SJSA1 (cell line): ENCODE measurements at regions not wholly inside any gene's neighbourhood (a gene's known extent, or its start where the extent isn't known, plus 50 kb on each side); places are given as distances from the start of the nearest gene placed in this dataset.
"Not testable (repeated sequence)": the region's sequence is repeated elsewhere in the genome, so short reads cannot be mapped to it uniquely, and the experiment has no call there.

ENCODE experiments used
- DNase-seq, 2 experiments: peaks; one replicate each; pipeline ENCODE4 v3.0.0-alpha.2; 2015 to 2020; ENCODE audit warnings: low spot score in 2 of 2, low read depth in 1 of 2
- H3K27ac ChIP-seq: fragments of 250-450 bp; sonication (Bioruptor Pico); 2 replicates; pipeline ENCODE4 v1.5.1; 2020; ENCODE audit warnings: mild to moderate bottlenecking, moderate library complexity
- H3K27me3 ChIP-seq: fragments of 250-450 bp; sonication (Bioruptor Pico); replicated peaks from 2 replicates; pipeline ENCODE4 v1.5.1; 2020; ENCODE audit warnings: mild to moderate bottlenecking, moderate library complexity
- H3K36me3 ChIP-seq: fragments of 250-450 bp; sonication (Bioruptor Pico); 2 replicates; pipeline ENCODE4 v1.5.1; 2020; ENCODE audit warnings: mild to moderate bottlenecking
- H3K4me1 ChIP-seq: fragments of 250-450 bp; sonication (Bioruptor Pico); replicated peaks from 2 replicates; pipeline ENCODE4 v1.6.1; 2021; ENCODE audit warnings: mild to moderate bottlenecking
- H3K4me3 ChIP-seq: fragments of 250-450 bp; sonication (Bioruptor Pico); 2 replicates; pipeline ENCODE4 v1.5.1; 2020; ENCODE audit warnings: mild to moderate bottlenecking
- H3K9me3 ChIP-seq: fragments of 250-450 bp; sonication (Bioruptor Pico); replicated peaks from 2 replicates; pipeline ENCODE4 v1.5.1; 2020; ENCODE audit warnings: mild to moderate bottlenecking

DNA sequence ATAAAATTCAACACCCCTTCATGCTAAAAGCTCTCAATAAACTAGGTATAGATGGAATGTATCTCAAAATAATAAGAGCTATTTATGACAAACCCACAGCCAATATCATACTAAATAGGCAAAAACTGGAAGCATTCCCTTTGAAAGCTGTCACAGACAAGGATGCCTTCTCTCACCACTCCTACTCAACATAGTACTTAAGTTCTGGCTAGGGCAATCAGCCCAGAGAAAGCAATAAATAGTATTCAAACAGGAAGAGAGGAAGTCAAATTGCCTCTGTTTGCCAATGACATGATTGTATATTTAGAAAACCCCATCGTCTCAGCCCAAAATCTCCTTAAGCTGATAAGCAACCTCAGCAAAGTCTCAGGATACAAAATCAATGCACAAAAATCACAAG, 673.8 kb upstream of the IGFBP3 start:
- not testable (repeated sequence) for H3K4me3 ChIP-seq, DNase-seq, H3K36me3 ChIP-seq

DNA sequence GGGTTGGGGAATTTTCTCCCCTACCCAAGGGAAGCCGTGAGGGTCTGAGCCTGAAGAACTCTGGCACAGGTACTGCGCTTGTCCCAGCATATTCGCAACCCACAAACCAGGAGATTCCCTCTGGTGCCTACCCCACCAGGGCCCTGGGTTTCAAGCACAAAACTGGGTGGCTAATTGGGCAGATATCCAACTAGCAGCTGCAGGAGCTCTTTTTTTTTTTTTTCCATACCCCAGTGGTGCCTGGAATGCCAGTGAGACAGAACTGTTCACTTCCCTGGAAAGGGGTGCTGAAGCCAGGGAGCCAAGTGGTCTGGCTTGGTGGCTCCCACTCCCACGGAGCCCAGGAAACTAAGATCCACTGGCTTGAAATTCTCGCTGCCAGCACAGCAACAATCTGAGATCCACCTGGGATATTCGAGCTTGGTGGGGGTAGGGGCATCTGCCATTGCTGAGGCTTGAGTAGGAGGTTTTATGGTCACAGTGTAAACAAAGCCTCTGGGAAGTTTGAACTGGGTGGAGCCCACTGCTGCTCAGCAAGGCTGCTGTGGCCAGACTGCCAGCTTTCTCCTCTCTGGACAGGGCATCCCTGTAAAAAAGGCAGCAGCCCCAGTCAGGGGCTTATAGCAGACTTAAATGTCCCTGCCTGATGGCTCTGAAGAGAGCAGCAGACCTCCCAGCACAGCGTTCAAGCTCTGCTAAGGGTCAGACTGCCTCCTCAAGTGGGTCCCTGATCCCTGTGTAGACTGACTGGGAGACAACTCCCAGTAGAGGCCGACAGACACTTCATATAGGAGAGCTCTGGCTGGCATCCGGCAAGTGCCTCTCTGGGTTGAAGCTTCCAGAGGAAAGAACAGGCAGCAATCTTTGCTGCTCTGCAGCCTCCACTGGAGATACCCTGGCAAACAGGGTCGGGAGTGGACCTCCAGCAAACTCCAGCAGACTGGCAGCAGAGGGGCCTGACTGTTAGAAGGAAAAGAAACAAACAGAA, 670.1 kb upstream of the IGFBP3 start:
- H3K9me3 ChIP-seq, DNase-seq, H3K4me3 ChIP-seq, H3K27me3 ChIP-seq, H3K4me1 ChIP-seq, H3K36me3 ChIP-seq, H3K27ac ChIP-seq: not testable (repeated sequence)

More for the DNA sequence above, 673.8 kb upstream of the IGFBP3 start:
- not testable (repeated sequence) for H3K27ac ChIP-seq, H3K9me3 ChIP-seq, H3K27me3 ChIP-seq, H3K4me1 ChIP-seq

DNA sequence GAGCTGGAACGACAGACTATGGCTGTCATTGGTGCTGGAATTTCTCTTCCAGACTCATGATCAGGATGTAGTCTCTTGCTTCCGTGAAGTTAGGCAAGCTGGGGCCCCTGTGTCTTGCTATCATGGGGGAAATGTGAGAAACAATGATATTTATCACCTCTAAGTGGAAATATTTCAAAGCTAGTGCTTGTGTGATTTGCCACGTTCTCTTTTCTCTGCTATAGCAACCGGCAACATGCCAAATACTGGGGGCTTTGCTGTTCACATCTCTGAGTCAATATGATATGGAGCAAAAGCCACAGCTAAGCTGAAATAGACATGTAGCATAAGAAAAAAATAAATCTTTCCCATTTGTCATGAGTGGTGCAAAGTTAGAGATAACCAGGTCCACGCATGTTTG, 668.2 kb upstream of the IGFBP3 start:
- no peaks in the 10 kb centered on the region for H3K9me3 ChIP-seq
- no peak overlapping the region for H3K27ac ChIP-seq
- no peak for DNase-seq
- H3K4me3 ChIP-seq: no peak overlapping the region
- H3K36me3 ChIP-seq: no peaks in the 10 kb centered on the region
- H3K4me1 ChIP-seq: no peaks in the 10 kb centered on the region
- H3K27me3 ChIP-seq: no peaks in the 10 kb centered on the region; the same call in 1 of the 2 replicates

DNA sequence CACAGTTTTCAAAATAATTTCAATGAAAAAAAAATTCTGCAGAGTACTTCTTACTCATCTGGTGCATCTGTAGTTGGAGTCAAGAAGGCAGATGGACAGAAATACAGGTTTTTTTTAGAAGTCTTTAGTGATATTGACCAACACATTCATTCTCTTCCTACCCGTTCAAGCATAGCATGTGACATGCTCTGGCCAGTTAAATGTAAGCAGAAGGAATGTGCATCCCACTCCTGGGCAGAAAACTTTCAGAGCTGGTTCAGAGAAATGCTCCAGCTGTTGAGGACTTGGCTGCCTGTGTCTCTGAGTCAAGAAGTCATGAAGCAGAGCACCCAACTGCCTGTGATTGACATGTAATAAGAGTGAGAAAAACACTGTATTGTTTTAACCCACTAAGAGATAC, 665.3 kb upstream of the IGFBP3 start:
- DNase-seq: no peak

DNA sequence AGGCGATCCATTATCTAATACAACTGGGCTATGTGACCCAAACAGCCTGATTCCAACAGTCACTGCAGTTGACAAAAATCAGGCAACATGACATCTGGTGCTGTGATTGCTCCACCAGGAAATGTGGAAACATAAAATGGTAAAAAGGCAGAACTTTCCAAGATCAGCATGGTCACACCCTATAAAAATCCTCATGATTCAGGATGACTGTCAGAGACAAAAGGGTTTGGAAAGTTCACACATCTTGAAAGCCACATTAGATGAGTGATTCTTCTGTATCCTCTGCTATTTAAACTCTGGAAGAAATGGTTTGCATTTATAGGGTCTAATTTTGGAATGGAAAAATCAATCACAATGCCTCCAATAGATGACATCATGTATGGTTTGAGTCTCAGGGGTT, 662.6 kb upstream of the IGFBP3 start:
- H3K27ac ChIP-seq: no peak overlapping the region
- no peak for DNase-seq
- H3K36me3 ChIP-seq: no peaks in the 10 kb centered on the region
- no peak overlapping the region for H3K4me3 ChIP-seq
- no peaks in the 10 kb centered on the region; the same call in 1 of the 2 replicates for H3K27me3 ChIP-seq
- no peaks in the 10 kb centered on the region for H3K4me1 ChIP-seq
- H3K9me3 ChIP-seq: no peaks in the 10 kb centered on the region

More for the DNA sequence above, 665.3 kb upstream of the IGFBP3 start:
- Histone ChIP-seq H3K4me3 (no peak overlapping the region), H3K27ac (no peak overlapping the region), H3K36me3 (no peaks in the 10 kb centered on the region), H3K4me1 (no peaks in the 10 kb centered on the region), H3K27me3 (no peaks in the 10 kb centered on the region; the same call in 1 of the 2 replicates), H3K9me3 (no peaks in the 10 kb centered on the region)

DNA sequence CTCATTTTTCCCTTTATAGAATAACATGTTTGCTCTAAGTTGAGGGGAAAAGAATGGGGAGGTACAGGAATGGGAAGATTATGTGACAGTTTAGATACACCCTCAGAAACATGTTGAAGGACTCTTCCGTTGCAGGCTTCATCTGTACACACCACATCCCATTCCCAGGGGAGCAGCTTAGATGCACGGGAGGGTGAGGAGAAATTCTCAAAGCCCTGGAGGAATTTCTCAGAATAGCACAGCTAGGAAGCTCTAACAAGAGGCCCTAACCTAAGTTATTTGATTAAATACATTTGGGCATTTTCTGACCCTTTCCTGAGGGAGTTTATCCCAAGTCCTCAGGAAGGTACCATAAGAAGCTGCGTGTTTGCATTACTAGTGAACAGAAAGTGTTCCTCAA, 660.2 kb upstream of the IGFBP3 start:
- Histone ChIP-seq H3K27ac (no peak overlapping the region), H3K9me3 (no peaks in the 10 kb centered on the region), H3K27me3 (no peaks in the 10 kb centered on the region; the same call in 1 of the 2 replicates), H3K36me3 (no peaks in the 10 kb centered on the region), H3K4me3 (no peak overlapping the region), H3K4me1 (no peaks in the 10 kb centered on the region)
- DNase-seq: no peak

DNA sequence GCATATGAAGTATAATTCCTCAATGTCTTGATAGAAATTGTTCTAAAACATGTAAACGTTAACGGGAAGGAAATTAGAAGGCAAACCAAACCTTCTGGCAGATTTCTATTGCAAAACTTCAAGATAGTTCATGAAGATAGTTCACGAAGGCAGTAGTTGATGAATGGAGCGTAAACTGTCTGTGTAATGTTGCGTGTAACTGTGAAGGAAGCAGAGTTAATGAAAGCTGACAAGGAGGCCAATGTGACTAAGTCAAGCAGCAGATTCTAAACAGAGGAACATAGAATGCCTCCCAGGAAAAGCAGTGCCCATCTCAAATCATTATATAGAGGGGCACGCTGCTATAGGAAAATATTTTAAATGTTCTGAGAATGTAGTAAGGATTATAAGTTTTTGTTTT, 659.7 kb upstream of the IGFBP3 start:
- H3K4me1 ChIP-seq: no peaks in the 10 kb centered on the region
- H3K9me3 ChIP-seq: no peaks in the 10 kb centered on the region
- no peak overlapping the region for H3K4me3 ChIP-seq
- no peaks in the 10 kb centered on the region for H3K36me3 ChIP-seq
- DNase-seq: no peak
- H3K27ac ChIP-seq: no peak overlapping the region
- H3K27me3 ChIP-seq: no peaks in the 10 kb centered on the region; the same call in 1 of the 2 replicates

DNA sequence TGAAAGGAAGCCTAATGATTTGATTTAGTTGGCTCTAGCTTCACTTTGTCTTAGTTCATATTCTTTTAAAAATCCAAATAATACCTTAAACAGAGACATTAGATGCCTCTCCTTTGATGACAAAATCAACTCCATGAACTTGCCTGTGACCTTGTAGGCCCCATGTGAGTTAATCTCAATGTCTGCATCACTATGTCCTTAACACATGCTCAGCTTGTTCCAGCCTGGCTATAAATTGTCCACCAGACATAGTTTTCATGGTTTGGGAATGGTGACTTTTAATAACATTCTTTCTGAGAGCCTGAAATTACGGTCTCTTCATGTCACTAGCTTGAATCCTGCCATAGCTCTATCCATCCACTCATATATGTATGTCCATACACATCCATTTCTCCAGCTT, 656.3 kb upstream of the IGFBP3 start:
- H3K27ac ChIP-seq: no peak overlapping the region
- H3K27me3 ChIP-seq: no peaks in the 10 kb centered on the region
- H3K4me1 ChIP-seq: no peaks in the 10 kb centered on the region
- no peaks in the 10 kb centered on the region for H3K36me3 ChIP-seq
- no peaks in the 10 kb centered on the region for H3K9me3 ChIP-seq
- H3K4me3 ChIP-seq: no peak overlapping the region
- DNase-seq: no peak

DNA sequence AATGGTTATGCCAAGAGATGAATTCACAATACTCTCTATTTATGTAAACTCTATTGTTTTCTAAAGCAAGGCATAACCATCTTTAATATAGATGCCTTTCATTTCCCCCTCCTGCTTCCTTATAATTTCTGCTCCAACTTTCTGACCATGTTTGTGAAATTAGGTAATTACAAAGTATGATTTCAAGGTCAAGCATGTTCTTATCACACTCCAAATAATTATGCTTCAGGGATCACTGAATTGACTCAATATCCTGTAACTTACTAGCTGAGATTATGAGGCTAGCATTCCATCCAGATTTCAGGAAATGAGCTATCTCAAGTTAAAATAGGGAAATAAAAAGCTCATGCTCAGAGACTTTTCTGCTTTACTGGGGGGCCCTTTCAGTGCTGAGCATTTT, 655.9 kb upstream of the IGFBP3 start:
- Histone ChIP-seq H3K4me1 (no peaks in the 10 kb centered on the region), H3K27me3 (no peaks in the 10 kb centered on the region), H3K27ac (no peak overlapping the region), H3K9me3 (no peaks in the 10 kb centered on the region), H3K36me3 (no peaks in the 10 kb centered on the region), H3K4me3 (no peak overlapping the region)
- no peak for DNase-seq

DNA sequence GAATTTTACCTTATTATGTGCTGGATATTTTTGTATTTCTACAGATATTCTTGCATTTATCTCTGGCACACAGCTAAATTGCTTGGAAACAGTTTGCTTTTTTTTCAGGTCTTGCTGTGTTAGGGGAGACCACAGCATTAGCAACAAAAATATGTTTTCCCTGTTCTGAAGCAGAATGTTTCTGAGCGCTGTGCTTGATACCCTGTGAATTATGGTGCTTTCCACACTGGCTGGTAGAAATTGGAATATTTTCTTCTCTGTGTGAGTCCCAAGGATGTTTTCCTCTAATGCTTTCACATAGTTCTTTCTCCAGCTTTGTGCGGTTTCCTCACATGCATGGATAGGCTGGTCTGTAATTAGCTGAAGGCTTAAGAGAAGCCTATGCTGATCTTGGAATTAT, 651.6 kb upstream of the IGFBP3 start:
- DNase-seq: no peak
- Histone ChIP-seq H3K4me3 (no peak overlapping the region), H3K36me3 (no peaks in the 10 kb centered on the region), H3K27me3 (no peaks in the 10 kb centered on the region), H3K9me3 (no peaks in the 10 kb centered on the region), H3K27ac (no peak overlapping the region), H3K4me1 (peaks cover 6% of the 10 kb centered on the region)

DNA sequence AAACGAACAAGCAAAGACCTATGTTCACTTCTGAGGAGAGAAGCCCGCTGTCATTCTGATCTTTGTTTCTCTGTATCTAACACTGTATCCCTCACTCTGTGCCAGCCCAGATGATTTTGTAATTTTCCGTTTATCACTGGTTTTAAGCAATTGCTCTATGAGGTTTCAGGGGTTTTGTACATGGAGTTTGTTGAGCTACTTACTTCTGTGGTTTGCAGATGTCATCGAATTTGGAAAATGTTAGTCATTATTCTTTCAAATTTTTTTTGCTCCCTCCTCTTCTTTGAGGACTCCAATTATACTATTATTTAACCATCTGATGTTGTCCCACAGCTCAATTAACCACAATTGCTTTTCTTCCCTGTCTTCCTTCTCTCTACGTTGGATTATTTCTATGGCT, 650.9 kb upstream of the IGFBP3 start:
- Histone ChIP-seq H3K27ac (no peak overlapping the region), H3K4me1 (peaks cover 6% of the 10 kb centered on the region), H3K4me3 (no peak overlapping the region), H3K36me3 (no peaks in the 10 kb centered on the region), H3K9me3 (no peaks in the 10 kb centered on the region), H3K27me3 (no peaks in the 10 kb centered on the region)
- no peak for DNase-seq

DNA sequence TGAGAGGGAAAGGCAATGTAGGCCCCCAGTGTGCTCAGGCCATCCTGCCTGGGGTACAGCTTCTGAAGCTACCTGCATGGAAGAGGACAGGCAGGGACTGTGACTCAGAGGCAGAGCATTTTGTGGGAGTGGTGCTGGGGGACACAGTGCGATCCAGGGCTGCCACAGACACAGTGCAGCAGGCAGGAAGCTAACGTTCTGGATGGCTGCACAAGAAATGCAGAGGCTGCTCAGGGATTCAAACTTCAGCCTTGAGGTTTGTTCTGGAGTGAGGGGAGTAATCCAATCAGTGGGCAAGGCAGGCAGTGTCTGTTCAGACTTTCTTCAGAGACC, 648.0 kb upstream of the IGFBP3 start:
- Histone ChIP-seq H3K4me3 (no peak overlapping the region), H3K27me3 (no peaks in the 10 kb centered on the region), H3K4me1 (peaks cover 11% of the 10 kb centered on the region), H3K36me3 (no peaks in the 10 kb centered on the region), H3K27ac (no peak overlapping the region), H3K9me3 (no peaks in the 10 kb centered on the region)
- DNase-seq: no peak

DNA sequence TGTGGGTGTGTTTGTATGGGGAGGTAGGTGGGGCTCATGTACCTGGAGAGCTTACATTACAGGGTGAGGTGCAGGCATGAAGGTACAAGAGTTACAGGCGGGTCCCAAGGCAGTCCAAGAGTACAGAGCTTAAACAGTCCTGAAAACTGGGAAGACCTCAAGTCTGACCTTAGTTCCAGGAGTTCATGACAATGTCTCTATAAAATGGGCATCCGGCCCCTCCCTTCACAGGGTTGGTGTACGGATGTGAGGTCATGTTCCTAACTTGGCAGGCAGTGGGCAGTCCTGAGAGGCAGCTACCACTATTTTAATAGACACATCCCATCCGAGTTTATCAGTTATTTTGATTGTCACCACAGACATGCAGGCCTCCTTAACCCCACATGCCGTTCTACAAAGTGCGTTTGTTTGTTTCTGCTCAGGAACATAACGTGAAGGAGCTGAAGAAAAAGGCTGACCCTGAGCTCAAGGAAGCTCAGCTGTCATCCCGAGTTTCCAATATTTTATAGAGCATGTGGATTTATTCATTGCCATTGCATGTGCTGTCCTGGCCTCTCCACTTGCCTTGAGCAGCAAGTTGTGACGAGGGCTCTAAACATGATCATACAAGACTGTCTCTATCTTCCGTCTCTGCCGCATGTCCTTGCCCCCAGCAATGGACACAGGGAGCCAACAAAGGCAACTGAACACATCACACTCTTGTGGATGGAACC, 647.5 kb upstream of the IGFBP3 start:
- Histone ChIP-seq H3K27ac (no peak overlapping the region), H3K4me3 (no peak overlapping the region), H3K9me3 (no peaks in the 10 kb centered on the region), H3K4me1 (peaks cover 11% of the 10 kb centered on the region), H3K36me3 (no peaks in the 10 kb centered on the region), H3K27me3 (no peaks in the 10 kb centered on the region)
- no peak for DNase-seq

DNA sequence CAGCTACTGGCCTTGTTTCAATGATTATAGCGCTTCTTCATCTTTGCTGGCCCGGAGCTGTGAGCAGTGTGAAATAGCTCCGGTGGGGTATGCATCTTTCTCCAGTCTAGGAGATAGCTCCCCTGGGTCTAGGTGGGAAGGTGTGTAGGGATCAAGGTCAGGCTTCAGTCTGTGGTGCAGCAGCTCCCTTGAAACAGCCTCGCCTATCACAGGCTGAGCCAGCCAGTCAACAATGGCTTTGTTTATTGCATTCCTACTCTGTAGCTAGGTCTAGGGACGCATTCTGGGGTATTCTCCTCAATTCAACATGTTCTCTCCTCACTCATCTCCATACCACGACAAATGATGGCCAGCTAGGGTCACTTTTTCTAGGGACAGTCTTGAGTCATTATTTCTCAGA, 646.8 kb upstream of the IGFBP3 start:
- DNase-seq: no peak
- Histone ChIP-seq H3K27me3 (no peaks in the 10 kb centered on the region), H3K36me3 (no peaks in the 10 kb centered on the region), H3K4me1 (peaks cover 11% of the 10 kb centered on the region), H3K4me3 (no peak overlapping the region), H3K27ac (no peak overlapping the region), H3K9me3 (no peaks in the 10 kb centered on the region)
